WTC11 (cell line): ENCODE measurements at regions not wholly inside any gene's neighbourhood (a gene's known extent, or its start where the extent isn't known, plus 50 kb on each side); places are given as distances from the start of the nearest gene placed in this dataset.

Experiments
- ATAC-seq: fragments of 200-7000 bp; cut with Tn5 transposase; 2 replicates; pipeline ENCODE4 v1.10.0; 2021; ENCODE audit warnings: mild to moderate bottlenecking, moderate library complexity
- CTCF ChIA-PET: fragments of 300-600 bp; sonication (Branson Sonifier 250); formaldehyde crosslinking; loops from one replicate; lab custom pipeline; 2021; ENCODE audit warnings: antibody characterized with exemption; lab: Charles Lee
- POLR2A ChIA-PET: fragments of 350-600 bp; sonication (Branson Sonifier 250); formaldehyde crosslinking; loops from one replicate; lab custom pipeline; 2021; ENCODE audit warnings: antibody characterized with exemption; lab: Charles Lee
- DNase-seq: peaks from one replicate; pipeline ENCODE4 v3.0.0; 2021; ENCODE audit warnings: low spot score
- H3K27ac Mint-ChIP-seq: 2 replicates; pipeline ENCODE4 v1.8.0; 2021; ENCODE audit warnings: mixed read lengths
- H3K27me3 Mint-ChIP-seq: 2 replicates; pipeline ENCODE4 v1.8.0; 2021; ENCODE audit warnings: low read depth, mild to moderate bottlenecking, moderate library complexity, mixed read lengths
- H3K36me3 Mint-ChIP-seq: 2 replicates; pipeline ENCODE4 v1.8.0; 2021; ENCODE audit warnings: mixed read lengths
- H3K4me1 Mint-ChIP-seq: 2 replicates; pipeline ENCODE4 v1.8.0; 2022; ENCODE audit warnings: mixed read lengths
- H3K4me3 Mint-ChIP-seq: 2 replicates; pipeline ENCODE4 v1.8.0; 2021; ENCODE audit warnings: mild to moderate bottlenecking, moderate library complexity, mixed read lengths
- H3K9me3 Mint-ChIP-seq: 2 replicates; pipeline ENCODE4 v1.8.0; 2021; ENCODE audit warnings: mixed read lengths
- AFF4 ChIP-seq: sonication (generic); formaldehyde crosslinking; IDR thresholded peaks from 2 replicates; pipeline ENCODE4 v1.8.1; 2023; ENCODE audit warnings: mild to moderate bottlenecking, missing genetic modification reagents, borderline replicate concordance
- ARID4B ChIP-seq: sonication (generic); formaldehyde crosslinking; IDR thresholded peaks from 2 replicates; pipeline ENCODE4 v1.8.0; 2023; ENCODE audit warnings: missing genetic modification reagents, mild to moderate bottlenecking, borderline replicate concordance
- FOXP1 ChIP-seq: sonication (generic); formaldehyde crosslinking; IDR thresholded peaks from 2 replicates; pipeline ENCODE4 v1.8.0; 2022; ENCODE audit warnings: missing genetic modification reagents, mild to moderate bottlenecking, moderate library complexity, borderline replicate concordance
- GABPB1 ChIP-seq: sonication (generic); formaldehyde crosslinking; IDR thresholded peaks from 2 replicates; pipeline ENCODE4 v1.8.1; 2023; ENCODE audit warnings: mild to moderate bottlenecking, missing genetic modification reagents
- GRHL2 ChIP-seq: fragments of 250-450 bp; sonication (Bioruptor Pico); IDR thresholded peaks from 2 replicates; pipeline ENCODE4 v1.8.0; 2022; ENCODE audit warnings: mild to moderate bottlenecking, moderate library complexity; ENCODE audit not compliant: insufficient replicate concordance, severe bottlenecking
- IRF1 ChIP-seq: sonication (generic); formaldehyde crosslinking; IDR thresholded peaks from 2 replicates; pipeline ENCODE4 v1.8.0; 2023; ENCODE audit warnings: missing genetic modification reagents
- KAT7 ChIP-seq: sonication (generic); formaldehyde crosslinking; IDR thresholded peaks from 2 replicates; pipeline ENCODE4 v1.8.1; 2023; ENCODE audit warnings: missing genetic modification reagents, mild to moderate bottlenecking, borderline replicate concordance
- MAX ChIP-seq: sonication (generic); formaldehyde crosslinking; IDR thresholded peaks from 2 replicates; pipeline ENCODE4 v1.8.0; 2022; ENCODE audit warnings: mild to moderate bottlenecking, missing genetic modification reagents
- MLX ChIP-seq: sonication (generic); formaldehyde crosslinking; IDR thresholded peaks from 2 replicates; pipeline ENCODE4 v1.8.1; 2023; ENCODE audit warnings: mild to moderate bottlenecking, missing genetic modification reagents, moderate library complexity
- PRDM15 ChIP-seq: sonication (generic); formaldehyde crosslinking; IDR thresholded peaks from 2 replicates; pipeline ENCODE4 v1.8.0; 2022; ENCODE audit warnings: missing genetic modification reagents
- SP1 ChIP-seq: sonication (generic); formaldehyde crosslinking; conservative IDR thresholded peaks from 2 replicates; pipeline ENCODE4 v1.8.1; 2022; ENCODE audit warnings: missing genetic modification reagents
- TEAD4 ChIP-seq: sonication (generic); formaldehyde crosslinking; IDR thresholded peaks from 2 replicates; pipeline ENCODE4 v1.8.0; 2022; ENCODE audit warnings: mild to moderate bottlenecking, missing genetic modification reagents
- ZNF317 ChIP-seq: sonication (generic); formaldehyde crosslinking; IDR thresholded peaks from 2 replicates; pipeline ENCODE4 v1.8.1; 2023; ENCODE audit warnings: low read depth, mild to moderate bottlenecking, moderate library complexity, missing genetic modification reagents, borderline replicate concordance
- ZNF532 ChIP-seq: fragments of 250-450 bp; sonication (Bioruptor Pico); IDR thresholded peaks from 2 replicates; pipeline ENCODE4 v1.9.0; 2021; ENCODE audit warnings: mild to moderate bottlenecking, borderline replicate concordance

GRCh38 chr7:11910253-11910652 is 78.3 kb upstream of the THSD7A start:
- no peak overlapping the region; the same call in 1 of the 2 replicates for H3K27ac Mint-ChIP-seq
- H3K27me3 Mint-ChIP-seq = no peaks in the 10 kb centered on the region
- CTCF ChIA-PET = no interaction called here
- H3K9me3 Mint-ChIP-seq = no peaks in the 10 kb centered on the region
- TF ChIP-seq PRDM15 (CRISPR knock-in tag) (no peak), ZNF317 (CRISPR knock-in tag) (no peak), KAT7 (CRISPR knock-in tag) (no peak), ARID4B (CRISPR knock-in tag) (no peak), SP1 (no peak), MAX (no peak), FOXP1 (CRISPR knock-in tag) (no peak), GRHL2 (CRISPR knock-in tag) (no peak), AFF4 (no peak), GABPB1 (CRISPR knock-in tag) (no peak), TEAD4 (no peak), MLX (CRISPR knock-in tag) (no peak)
- no peak overlapping the region for H3K4me3 Mint-ChIP-seq
- peaks cover 12% of the 10 kb centered on the region for H3K4me1 Mint-ChIP-seq
- DNase-seq = no peak
- no peaks in the 10 kb centered on the region for H3K36me3 Mint-ChIP-seq
- no peak for ATAC-seq
- POLR2A ChIA-PET = no interaction called here

- ChIA-PET POLR2A (no interaction called here), CTCF (interaction anchor here (0.8 kb wide), 1 partner anchor 538 kb away, joined by 3 read pairs; no protein-coding TSS in a partner anchor)
- Mint-ChIP-seq H3K9me3 (no peaks in the 10 kb centered on the region), H3K36me3 (no peaks in the 10 kb centered on the region), H3K4me1 (peaks cover 12% of the 10 kb centered on the region), H3K27ac (no peak overlapping the region; the same call in 1 of the 2 replicates), H3K27me3 (no peaks in the 10 kb centered on the region), H3K4me3 (no peak overlapping the region)
- no peak for DNase-seq
- peak; percentile 93 for ATAC-seq
- TF ChIP-seq IRF1 (no peak), ZNF532 (no peak)
These were observed 79.9 kb upstream of the THSD7A start for GRCh38 chr7:11911900-11912299.
